GM21360 (cell line): ENCODE measurements at regions not wholly inside any gene's neighbourhood (a gene's known extent, or its start where the extent isn't known, plus 50 kb on each side); places are given as distances from the start of the nearest gene placed in this dataset.

Source experiments
- ATAC-seq: cut with Tn5 transposase; IDR thresholded peaks from one replicate; pipeline ENCODE4 v1.9.1; 2021; ENCODE audit warnings: mild to moderate bottlenecking, moderate library complexity; ENCODE audit not compliant: unreplicated experiment

DNA sequence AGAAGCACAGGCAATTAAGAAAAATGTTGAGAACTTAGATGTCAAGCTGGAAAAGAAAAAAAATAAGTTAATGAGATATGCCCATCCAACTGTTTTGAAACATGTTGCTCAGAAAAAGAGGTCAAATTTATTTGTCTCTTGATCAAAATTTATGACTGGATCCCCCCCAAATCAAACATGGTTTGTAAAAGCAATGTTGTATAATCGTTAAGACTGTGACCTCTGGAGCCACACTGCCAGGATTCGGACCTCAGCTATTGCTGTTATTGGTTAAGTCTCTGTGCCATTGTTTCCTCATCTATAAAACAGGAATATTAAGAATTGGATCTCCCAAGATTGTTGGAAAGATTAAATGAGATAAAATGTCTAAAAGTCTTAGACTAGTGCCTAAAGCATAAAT lies 51.9 kb upstream of the LRRK2 start:
- ATAC-seq, result no peak

- ATAC-seq, result no peak
Observed at GRCh38 chr12:40171501-40171900, 53.3 kb upstream of the LRRK2 start.

- ATAC-seq, result no peak
Observed at GRCh38 chr12:40171066-40171465, 53.7 kb upstream of the LRRK2 start.

DNA sequence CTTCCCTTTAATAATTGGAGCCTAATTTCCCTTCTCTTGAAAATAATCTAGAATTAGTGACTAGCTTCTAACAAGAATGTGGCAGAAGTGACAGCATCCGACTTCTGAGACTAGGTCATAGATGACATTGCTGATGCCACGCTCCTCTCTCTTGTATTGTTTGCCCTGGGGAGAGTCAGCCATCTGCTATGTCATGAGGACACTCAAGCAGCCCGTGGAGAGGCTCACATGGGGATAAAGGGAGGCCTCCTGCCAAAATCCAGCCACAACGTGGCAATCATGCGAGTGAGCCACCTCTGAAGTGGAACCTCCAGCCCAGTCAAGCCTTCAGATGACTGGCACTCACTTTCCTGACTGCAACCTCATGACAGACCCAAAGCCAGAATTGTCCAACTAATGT lies 54.2 kb upstream of the LRRK2 start:
- ATAC-seq, result no peak

DNA sequence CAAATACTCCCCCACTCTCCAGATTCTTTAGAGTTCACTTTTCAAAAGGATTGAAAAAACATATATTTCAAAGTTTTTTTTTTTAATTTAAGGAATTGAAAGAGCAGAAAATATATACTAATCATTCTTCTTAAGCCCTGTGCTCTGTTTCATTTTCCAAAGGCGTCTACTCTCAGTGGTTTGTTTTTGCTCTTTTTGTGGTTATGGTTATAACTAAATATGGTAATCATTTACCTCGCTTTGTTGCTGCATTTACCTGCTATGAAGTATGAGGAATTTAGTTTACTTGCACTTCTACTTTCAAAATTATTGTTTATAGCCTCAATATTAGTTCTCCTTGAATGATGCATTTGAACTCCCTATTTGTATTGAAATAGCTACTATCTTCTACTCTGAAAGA lies 55.9 kb upstream of the LRRK2 start:
- peak; percentile 92 for ATAC-seq

- peak; percentile 31 for ATAC-seq
Observed at GRCh38 chr12:40168419-40168818, 56.4 kb upstream of the LRRK2 start.

DNA sequence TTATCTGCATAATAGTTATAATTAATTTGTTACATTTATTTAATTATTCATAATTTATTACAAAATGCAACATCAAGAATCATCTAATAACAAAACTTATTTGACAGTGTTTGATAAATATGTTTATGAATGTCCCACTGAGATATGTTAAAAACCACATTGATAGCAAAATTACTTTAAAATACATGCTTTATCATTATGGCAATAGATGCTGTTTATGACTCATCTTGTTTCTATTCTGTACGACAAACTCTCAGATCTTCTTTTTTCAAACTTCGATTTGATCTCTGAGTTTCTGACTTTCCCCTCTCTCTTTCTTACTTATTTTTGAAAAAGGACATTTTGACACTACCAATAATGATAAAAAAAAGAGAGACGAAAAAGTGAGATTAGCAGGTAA lies 56.8 kb upstream of the LRRK2 start:
- ATAC-seq, result peak; percentile 70

DNA sequence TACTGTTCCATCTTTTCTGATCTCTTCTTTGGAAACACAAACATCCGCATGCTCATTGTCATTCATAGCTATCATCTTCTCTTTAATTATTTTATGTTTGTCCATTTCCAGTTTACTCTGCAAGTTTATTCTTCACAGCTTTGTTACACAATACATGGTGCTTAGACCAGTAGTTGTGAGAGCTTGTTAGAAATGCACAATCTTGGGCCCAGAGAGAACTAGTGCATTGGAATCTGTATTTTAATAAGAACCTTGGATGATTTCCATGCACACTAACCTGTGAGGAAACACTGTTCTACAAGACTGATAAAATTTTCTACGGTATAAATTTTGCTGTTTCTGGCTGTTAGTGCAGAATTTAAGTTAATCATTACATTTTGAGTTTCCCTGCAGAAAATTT lies 59.3 kb upstream of the SLC2A13 start:
- ATAC-seq, result no peak

DNA sequence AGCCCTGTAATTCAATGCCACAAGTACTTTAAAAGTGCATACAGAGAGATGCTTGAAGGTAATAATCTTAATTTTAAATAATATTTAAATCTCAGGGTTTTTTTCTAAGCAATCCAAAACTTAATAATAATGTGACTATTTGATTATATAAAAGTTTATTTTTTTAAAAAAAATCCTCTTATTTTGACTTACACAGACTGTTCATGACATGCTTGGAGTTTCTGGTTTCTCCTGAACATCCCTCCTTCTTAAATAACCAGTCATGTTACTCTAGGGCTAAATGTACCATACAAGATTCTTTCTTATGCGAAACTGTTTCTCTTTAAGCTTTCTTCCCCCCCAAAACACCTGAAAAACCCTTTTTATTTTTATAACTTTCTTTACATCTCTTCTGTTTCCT lies 58.2 kb upstream of the SLC2A13 start:
- no peak for ATAC-seq

- ATAC-seq, result no peak
Observed at GRCh38 chr12:40162033-40162432, 56.2 kb upstream of the SLC2A13 start.

- peak; percentile 66 for ATAC-seq
Observed at GRCh38 chr12:40158592-40159111, 52.8 kb upstream of the SLC2A13 start.

DNA sequence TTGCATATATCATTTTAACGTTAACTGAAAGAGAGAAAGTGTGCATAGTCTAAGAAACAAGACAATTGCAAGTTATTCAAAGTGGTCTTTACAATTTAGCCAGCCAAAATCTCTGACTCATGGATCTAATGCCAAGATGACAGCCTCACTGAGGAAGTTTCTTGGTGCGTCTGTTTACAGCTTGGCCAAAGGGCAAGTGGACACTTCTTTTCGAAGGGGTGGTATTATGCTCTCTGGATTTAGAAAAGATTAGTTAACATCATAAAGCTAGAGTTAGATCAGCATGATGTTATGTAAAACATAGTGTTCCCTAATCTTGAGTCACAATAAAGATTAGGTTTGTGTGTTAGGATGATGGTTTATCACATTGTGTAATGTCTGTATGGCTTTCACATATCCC lies 51.5 kb upstream of the SLC2A13 start:
- ATAC-seq, result no peak

DNA sequence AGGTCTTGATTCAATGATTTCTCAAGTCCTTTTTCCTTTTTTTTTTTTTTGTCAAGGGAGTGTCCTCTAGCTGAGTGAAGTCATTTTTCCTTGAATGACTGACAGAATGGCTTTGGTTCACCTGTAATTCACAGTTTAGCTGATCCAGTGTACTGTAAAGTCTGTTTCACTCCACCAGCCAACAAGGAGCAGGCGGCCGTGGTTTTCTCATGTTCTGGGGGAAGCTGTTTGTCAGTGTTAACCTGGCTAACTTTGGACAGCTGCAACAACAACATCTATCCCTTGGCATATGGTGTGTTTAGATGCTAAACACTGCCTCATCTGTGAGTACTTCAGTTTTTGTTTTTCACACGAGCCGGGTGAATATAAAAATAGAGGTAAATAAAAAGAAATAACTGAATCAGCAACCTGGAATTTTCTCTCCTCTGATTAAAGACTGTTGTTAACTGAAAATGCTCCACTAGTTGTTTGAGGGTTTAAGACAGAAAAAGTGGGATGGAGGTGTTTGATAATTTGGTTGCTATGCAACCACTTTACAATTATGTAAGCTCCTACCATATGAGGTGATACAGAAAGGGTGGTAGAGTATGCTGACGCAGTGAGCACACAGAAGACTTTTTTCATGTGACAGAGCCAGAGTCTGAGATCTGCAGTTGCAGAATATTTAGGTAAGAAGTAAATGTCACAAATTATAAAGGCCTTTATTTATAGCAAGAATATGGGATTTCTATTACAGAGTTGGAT lies 50.3 kb upstream of the SLC2A13 start:
- ATAC-seq, result no peak
